VCaP (cell line): ENCODE measurements at regions not wholly inside any gene's neighbourhood (a gene's known extent, or its start where the extent isn't known, plus 50 kb on each side); places are given as distances from the start of the nearest gene placed in this dataset.

Source experiments
- H3K27ac ChIP-seq: fragments of 450-650 bp; 2 replicates; pipeline ENCODE4 v1.5.1; 2017
- TF ChIP-seq, protein P1 (sequence below): fragments of 450-650 bp; conservative IDR thresholded peaks from 2 replicates; pipeline ENCODE4 v1.5.1; 2017; ENCODE audit warnings: mild to moderate bottlenecking, moderate library complexity

- H3K27ac ChIP-seq = no peak overlapping the region
- TF ChIP-seq, protein P1, sequence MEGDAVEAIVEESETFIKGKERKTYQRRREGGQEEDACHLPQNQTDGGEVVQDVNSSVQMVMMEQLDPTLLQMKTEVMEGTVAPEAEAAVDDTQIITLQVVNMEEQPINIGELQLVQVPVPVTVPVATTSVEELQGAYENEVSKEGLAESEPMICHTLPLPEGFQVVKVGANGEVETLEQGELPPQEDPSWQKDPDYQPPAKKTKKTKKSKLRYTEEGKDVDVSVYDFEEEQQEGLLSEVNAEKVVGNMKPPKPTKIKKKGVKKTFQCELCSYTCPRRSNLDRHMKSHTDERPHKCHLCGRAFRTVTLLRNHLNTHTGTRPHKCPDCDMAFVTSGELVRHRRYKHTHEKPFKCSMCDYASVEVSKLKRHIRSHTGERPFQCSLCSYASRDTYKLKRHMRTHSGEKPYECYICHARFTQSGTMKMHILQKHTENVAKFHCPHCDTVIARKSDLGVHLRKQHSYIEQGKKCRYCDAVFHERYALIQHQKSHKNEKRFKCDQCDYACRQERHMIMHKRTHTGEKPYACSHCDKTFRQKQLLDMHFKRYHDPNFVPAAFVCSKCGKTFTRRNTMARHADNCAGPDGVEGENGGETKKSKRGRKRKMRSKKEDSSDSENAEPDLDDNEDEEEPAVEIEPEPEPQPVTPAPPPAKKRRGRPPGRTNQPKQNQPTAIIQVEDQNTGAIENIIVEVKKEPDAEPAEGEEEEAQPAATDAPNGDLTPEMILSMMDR = no peak
These were observed 111.6 kb upstream of the ERRFI1 start for GRCh38 chr1:8137481-8138244.

DNA sequence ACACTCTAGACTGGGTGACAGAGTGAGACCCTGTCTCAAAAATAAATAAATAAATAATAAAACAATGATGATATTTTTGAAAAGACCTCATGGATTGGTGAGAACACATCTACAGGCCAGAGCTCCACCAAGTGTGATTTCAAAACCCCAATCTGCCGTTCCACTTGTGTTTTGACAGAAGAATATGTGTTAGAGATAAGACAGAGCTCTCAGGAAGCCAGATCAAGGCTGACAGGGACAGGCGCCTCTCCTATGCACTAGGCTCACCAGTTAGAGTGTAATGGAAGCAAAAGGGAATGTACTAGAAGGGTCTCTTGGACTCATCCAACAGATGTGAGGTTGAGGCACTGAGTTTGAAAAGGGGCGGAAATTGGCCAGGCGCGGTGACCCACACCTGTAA, 110.7 kb upstream of the ERRFI1 start:
- no peak overlapping the region for H3K27ac ChIP-seq
- TF ChIP-seq, protein P1 = no peak

DNA sequence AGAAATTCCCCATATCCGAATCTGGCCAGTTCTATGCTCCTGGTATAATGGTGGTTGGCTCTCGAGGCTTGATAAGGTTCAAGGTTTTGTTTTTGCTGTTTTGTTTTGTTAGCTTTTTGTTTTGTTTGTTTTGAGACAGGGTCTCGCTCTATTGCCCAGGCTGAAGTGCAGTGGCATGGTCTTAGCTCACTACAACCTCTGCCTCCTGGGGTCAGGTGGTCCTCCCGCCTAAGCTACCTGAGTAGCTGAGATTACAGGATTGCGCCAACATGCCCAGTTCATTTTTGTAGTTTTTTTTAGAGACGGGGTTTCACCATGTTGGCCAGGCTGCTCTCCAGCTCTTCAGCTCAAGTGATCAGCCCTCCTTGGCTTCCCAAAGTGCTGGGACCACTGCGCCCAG, 109.1 kb upstream of the ERRFI1 start:
- TF ChIP-seq, protein P1 = no peak
- no peak overlapping the region for H3K27ac ChIP-seq

- no peak overlapping the region for H3K27ac ChIP-seq
These were observed 108.6 kb upstream of the ERRFI1 start for GRCh38 chr1:8134546-8135235.

DNA sequence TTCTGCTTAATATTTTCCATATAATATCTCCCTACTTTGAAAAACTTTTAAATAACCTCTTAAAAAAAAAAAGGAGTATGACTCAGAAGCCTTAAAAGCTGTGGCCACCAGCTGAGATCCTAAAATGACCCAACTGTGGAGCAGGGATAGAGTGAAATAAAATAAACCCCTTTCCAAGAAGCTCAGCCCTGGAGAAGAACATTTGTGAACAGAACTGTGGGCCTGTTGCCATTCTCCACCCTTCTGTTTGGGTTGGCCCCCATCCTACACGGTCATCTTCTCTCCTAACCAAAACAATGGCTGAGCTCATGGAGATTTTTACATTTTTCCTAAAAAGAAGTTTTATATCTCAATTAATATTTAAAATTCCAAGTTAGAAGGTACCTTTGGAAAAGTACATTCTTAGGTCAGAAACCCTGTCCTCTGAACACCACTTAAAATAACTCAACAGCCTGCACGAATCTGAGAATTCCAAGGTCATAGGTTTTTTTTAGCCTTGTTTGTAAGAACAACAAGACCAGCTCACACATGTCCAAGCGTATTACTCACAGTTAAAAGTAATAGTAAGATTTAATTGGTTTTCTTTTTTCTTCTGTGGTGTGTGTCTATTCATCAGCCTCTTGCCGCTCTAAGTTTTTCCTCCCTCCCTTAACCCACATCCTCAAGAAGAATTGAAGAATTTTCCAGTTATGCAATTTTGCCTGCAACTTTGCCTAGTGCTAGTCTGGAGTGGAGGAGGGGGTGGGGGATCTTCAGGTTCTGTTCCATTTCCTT, 107.7 kb upstream of the ERRFI1 start:
- no peak overlapping the region for H3K27ac ChIP-seq
- TF ChIP-seq, protein P1 = no peak

More at GRCh38 chr1:8134546-8135235, 108.6 kb upstream of the ERRFI1 start:
- TF ChIP-seq, protein P1 = no peak

- no peak overlapping the region for H3K27ac ChIP-seq
- TF ChIP-seq, protein P1 = no peak
These were observed 107.1 kb upstream of the ERRFI1 start for GRCh38 chr1:8133190-8133589.

DNA sequence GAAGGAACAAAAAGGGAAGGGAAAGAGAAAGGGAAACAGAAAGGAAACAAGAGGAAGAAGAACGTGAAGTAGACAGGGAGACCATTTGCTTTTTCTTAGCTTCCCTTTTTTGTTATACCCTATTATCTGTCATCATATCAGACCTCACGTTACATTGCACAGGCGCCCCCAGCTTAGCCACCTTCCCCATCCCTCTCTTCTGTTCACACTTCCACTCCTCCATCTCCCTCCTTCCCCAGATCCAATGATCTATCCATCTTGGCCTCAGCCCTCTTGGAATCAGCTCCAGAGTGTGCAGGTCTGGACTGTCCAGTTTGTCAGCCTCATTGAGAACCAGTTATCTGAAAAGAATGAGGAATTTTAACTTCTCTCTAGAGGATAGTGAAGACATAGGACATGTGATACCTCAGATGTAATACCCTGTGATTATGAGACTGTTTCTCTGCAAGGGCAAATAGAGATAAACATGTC, 101.1 kb upstream of the ERRFI1 start:
- no peak overlapping the region for H3K27ac ChIP-seq
- TF ChIP-seq, protein P1 = no peak
